ENCODE measurements at regions not wholly inside any gene's neighbourhood (a gene's known extent, or its start where the extent isn't known, plus 50 kb on each side); places are given as distances from the start of the nearest gene placed in this dataset.

DNA sequence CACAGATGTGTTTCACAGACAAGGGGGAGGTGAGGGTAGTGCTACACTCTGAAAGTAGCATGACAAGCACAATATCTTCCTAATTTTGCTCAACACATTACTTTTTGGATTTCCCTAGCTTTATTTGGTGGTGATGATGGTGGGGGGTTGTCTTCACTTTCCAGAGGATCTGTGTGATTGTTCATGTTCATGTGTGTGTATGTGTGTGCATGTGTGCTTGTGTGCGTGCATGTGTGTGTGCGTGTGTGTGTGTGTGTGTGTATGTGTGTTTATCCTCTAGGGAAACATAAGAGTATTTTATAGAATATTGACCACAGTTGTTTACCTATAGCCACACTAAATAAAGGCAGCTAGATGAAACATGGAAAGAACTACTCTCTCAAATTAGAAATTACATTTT, 183.8 kb upstream of the EYA4 start:
- H3K4me1 ChIP-seq (ENCODE audit: control insufficient read depth, insufficient read depth, low read length): no peaks in the 10 kb centered on the region; the same call in 1 of the 2 replicates
- dilution Hi-C loops (cut with HindIII; ENCODE audit: low sequenced_read_pairs, unreplicated experiment) (no loop called here), in situ Hi-C loops (cut with MboI; ENCODE audit: low sequenced_read_pairs) (no loop called here), intact Hi-C loops (cut with micrococcal nuclease) (no loop called here)
- no peak overlapping the region for H3K4ac ChIP-seq (ENCODE audit: low read depth, low read length)
- no CpG with 5 or more reads among the region's 2 CpGs for WGBS, 2 experiments (ENCODE audit: extremely low coverage in 2 of 2, insufficient read length in 1 of 2)
- no peak overlapping the region for H2AK5ac ChIP-seq (ENCODE audit: low read depth, low read length)
- no peaks in the 10 kb centered on the region for H3K36me3 ChIP-seq (ENCODE audit: control insufficient read depth, insufficient read depth, low read length)
- H3K9me1 ChIP-seq (ENCODE audit: insufficient read depth, low read length): 0 out of 2 replicates have a peak, but pooled peaks cover 2% of the 10 kb centered on the region
- no peak overlapping the region for H3K14ac ChIP-seq (replicated peaks; ENCODE audit: low read depth, low read length)
- no peak overlapping the region for H4K8ac ChIP-seq (ENCODE audit: low read depth in 2 of 2, low read length in 2 of 2)
- no peak overlapping the region for H2AFZ ChIP-seq (replicated peaks; ENCODE audit: low read length, poor library complexity)
- no peaks in the 10 kb centered on the region for H3K79me1 ChIP-seq (ENCODE audit: low read depth in 1 of 2, low read length in 2 of 2)
- ATAC-seq (ENCODE audit: low read depth): no peak
- no peak overlapping the region for H2BK5ac ChIP-seq (ENCODE audit: low read depth, low read length, poor library complexity, severe bottlenecking)
- H4K5ac ChIP-seq (ENCODE audit: low read depth, low read length): no peak overlapping the region
- BruUV-seq (replicated peaks): no TSS peak
- no peak overlapping the region for H3K23ac ChIP-seq (ENCODE audit: low read depth, low read length)
- ChIA-PET POLR2A (ENCODE audit: unreplicated experiment) (no interaction called here), CTCF (no interaction called here)
- DNase-seq: no peak
- H3K27me3 ChIP-seq (ENCODE audit: control insufficient read depth, insufficient read depth, low read length): no peaks in the 10 kb centered on the region
- TF ChIP-seq MAZ (IDR thresholded peaks at IDR 0.05; ENCODE audit: borderline replicate concordance, low read depth, low read length) (no peak), MAFK (IDR thresholded peaks at IDR 0.05; ENCODE audit: low read depth, low read length) (no peak), POLR2A (IDR thresholded peaks at IDR 0.05; ENCODE audit: low read depth, low read length) (no peak), BHLHE40 (IDR thresholded peaks at IDR 0.05; ENCODE audit: low read depth, low read length) (no peak), NFE2L2 (IDR thresholded peaks at IDR 0.05; ENCODE audit: low read depth, low read length) (no peak), CHD1 (IDR thresholded peaks at IDR 0.05; ENCODE audit: low read depth, low read length) (no peak), CEBPB (IDR thresholded peaks at IDR 0.05; ENCODE audit: low read depth, low read length) (no peak), RFX5 (IDR thresholded peaks at IDR 0.05; ENCODE audit: low read depth, low read length) (no peak), MXI1 (IDR thresholded peaks at IDR 0.05; ENCODE audit: borderline replicate concordance, low read depth, low read length) (no peak), RAD21 (IDR thresholded peaks at IDR 0.05; ENCODE audit: low read length) (no peak), RCOR1 (IDR thresholded peaks at IDR 0.05; ENCODE audit: insufficient replicate concordance, low read length) (no peak)
- TF ChIP-seq, protein P1, sequence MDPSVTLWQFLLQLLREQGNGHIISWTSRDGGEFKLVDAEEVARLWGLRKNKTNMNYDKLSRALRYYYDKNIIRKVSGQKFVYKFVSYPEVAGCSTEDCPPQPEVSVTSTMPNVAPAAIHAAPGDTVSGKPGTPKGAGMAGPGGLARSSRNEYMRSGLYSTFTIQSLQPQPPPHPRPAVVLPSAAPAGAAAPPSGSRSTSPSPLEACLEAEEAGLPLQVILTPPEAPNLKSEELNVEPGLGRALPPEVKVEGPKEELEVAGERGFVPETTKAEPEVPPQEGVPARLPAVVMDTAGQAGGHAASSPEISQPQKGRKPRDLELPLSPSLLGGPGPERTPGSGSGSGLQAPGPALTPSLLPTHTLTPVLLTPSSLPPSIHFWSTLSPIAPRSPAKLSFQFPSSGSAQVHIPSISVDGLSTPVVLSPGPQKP (IDR thresholded peaks at IDR 0.05; ENCODE audit: borderline replicate concordance, low read depth, low read length): no peak
- TF ChIP-seq, protein P2, sequence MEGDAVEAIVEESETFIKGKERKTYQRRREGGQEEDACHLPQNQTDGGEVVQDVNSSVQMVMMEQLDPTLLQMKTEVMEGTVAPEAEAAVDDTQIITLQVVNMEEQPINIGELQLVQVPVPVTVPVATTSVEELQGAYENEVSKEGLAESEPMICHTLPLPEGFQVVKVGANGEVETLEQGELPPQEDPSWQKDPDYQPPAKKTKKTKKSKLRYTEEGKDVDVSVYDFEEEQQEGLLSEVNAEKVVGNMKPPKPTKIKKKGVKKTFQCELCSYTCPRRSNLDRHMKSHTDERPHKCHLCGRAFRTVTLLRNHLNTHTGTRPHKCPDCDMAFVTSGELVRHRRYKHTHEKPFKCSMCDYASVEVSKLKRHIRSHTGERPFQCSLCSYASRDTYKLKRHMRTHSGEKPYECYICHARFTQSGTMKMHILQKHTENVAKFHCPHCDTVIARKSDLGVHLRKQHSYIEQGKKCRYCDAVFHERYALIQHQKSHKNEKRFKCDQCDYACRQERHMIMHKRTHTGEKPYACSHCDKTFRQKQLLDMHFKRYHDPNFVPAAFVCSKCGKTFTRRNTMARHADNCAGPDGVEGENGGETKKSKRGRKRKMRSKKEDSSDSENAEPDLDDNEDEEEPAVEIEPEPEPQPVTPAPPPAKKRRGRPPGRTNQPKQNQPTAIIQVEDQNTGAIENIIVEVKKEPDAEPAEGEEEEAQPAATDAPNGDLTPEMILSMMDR (conservative IDR thresholded peaks at IDR 0.05; ENCODE audit: low read depth, low read length): no peak
- TF ChIP-seq, protein P3, sequence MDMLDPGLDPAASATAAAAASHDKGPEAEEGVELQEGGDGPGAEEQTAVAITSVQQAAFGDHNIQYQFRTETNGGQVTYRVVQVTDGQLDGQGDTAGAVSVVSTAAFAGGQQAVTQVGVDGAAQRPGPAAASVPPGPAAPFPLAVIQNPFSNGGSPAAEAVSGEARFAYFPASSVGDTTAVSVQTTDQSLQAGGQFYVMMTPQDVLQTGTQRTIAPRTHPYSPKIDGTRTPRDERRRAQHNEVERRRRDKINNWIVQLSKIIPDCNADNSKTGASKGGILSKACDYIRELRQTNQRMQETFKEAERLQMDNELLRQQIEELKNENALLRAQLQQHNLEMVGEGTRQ (IDR thresholded peaks at IDR 0.05; ENCODE audit: low read depth, low read length): no peak
- H3K4me2 ChIP-seq (ENCODE audit: low read depth, low read length): no peak overlapping the region
- H2AK9ac ChIP-seq (replicated peaks; ENCODE audit: low read depth, low read length, poor library complexity): no peak overlapping the region
- no peak overlapping the region for H3K4me3 ChIP-seq (ENCODE audit: insufficient read depth, low read depth, low read length)
- H2BK120ac ChIP-seq (ENCODE audit: low read depth, low read length): no peak overlapping the region
- no peaks in the 10 kb centered on the region for H3K9me3 ChIP-seq (ENCODE audit: control insufficient read depth, insufficient read depth, low read length)
- H3K27ac ChIP-seq (ENCODE audit: insufficient read depth, low read length): no peak overlapping the region
- no peak overlapping the region for H3K9ac ChIP-seq (ENCODE audit: low read depth, low read length)
- H3K56ac ChIP-seq (ENCODE audit: extremely low read depth, insufficient read depth, low read length): no peak overlapping the region
- no peak overlapping the region for H2BK15ac ChIP-seq (ENCODE audit: low read depth, low read length)
- no peak overlapping the region for H4K91ac ChIP-seq (ENCODE audit: insufficient read depth, low read depth, low read length)
- H4K20me1 ChIP-seq (ENCODE audit: insufficient read depth, low read length): no peaks in the 10 kb centered on the region
- no peak overlapping the region for H2BK20ac ChIP-seq (ENCODE audit: low read depth, low read length)
- no peak overlapping the region for H3K18ac ChIP-seq (ENCODE audit: low read depth, low read length)

Data from IMR-90 (cell line).